ENCODE measurements at regions not wholly inside any gene's neighbourhood (a gene's known extent, or its start where the extent isn't known, plus 50 kb on each side); places are given as distances from the start of the nearest gene placed in this dataset.

DNA sequence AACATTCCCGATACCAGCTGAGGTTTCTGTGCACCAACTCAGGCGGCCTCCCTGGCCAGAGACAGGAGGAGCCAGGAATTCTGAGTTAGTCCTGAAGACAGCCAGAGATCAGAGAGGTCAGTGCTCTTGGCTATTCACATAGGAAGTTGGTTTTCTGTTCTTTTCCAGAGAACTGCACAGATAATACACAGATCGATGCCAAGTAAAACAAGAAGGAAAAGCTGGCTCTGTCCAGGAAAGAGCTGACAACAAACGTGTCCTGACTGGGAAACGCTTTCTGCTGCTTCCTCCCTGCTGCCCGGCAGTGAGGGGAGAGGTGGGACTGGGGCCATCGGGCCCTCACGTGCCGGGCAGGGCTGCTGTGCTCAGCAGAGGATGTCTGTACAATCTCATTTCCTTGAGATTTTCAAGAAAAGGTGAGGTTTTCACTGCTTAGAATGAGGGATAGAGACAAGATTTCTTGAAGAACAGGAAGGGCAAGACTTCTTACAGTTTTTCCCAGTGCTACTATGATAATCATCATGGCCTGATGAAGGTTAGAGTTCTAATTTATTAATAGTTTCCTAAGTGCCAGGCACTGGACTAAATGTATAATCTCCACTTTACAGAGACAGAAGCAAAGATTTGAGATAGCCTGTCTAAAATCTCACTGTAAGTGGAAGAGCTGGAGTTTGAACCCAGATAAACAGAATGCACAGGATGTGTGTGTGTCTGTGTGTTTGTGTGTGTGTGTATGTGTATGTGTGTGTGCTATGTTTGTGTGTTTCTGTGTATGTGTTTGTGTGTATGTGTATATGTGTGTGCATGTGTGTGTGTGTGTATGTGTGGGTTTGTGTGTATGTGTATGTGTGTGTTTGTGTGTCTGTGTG lies 211.0 kb upstream of the RAB4A start:
- ATAC-seq: peak; percentile 28
- peaks cover 73% of the 10 kb centered on the region for H3K4me1 ChIP-seq (ENCODE audit: insufficient read depth, low read length)
- TF ChIP-seq HNF4A (CRISPR knock-in tag; IDR thresholded peaks at IDR 0.05) (peak; percentile 72), BCL6 (CRISPR knock-in tag; IDR thresholded peaks at IDR 0.05) (peak; percentile 62), ZNF598 (CRISPR knock-in tag; IDR thresholded peaks at IDR 0.05; ENCODE audit: borderline replicate concordance) (no peak), ZNF746 (CRISPR knock-in tag; IDR thresholded peaks at IDR 0.05) (no peak), ZNF354B (CRISPR knock-in tag; IDR thresholded peaks at IDR 0.05) (no peak), MAFG (CRISPR knock-in tag; IDR thresholded peaks at IDR 0.05) (no peak), ZNF335 (CRISPR knock-in tag; IDR thresholded peaks at IDR 0.05) (no peak), HNRNPUL1 (IDR thresholded peaks at IDR 0.05; ENCODE audit: low read depth, low read length) (no peak), DPF2 (CRISPR knock-in tag; IDR thresholded peaks at IDR 0.05; ENCODE audit: borderline replicate concordance, low read depth) (peak; percentile 63; the same call in 1 of the 2 replicates), MTF2 (CRISPR knock-in tag; IDR thresholded peaks at IDR 0.05; ENCODE audit: borderline replicate concordance) (no peak), ETV6 (CRISPR knock-in tag; conservative IDR thresholded peaks at IDR 0.05) (no peak), ZNF776 (CRISPR knock-in tag; IDR thresholded peaks at IDR 0.05) (no peak), FIP1L1 (IDR thresholded peaks at IDR 0.05; ENCODE audit: borderline replicate concordance, insufficient read depth, low read depth, low read length) (no peak), ADNP (CRISPR knock-in tag; IDR thresholded peaks at IDR 0.05) (no peak), WIZ (CRISPR knock-in tag; IDR thresholded peaks at IDR 0.05) (no peak), ZIK1 (CRISPR knock-in tag; IDR thresholded peaks at IDR 0.05; ENCODE audit: borderline replicate concordance, low read depth) (no peak), ZNF230 (CRISPR knock-in tag; IDR thresholded peaks at IDR 0.05) (no peak), PCBP1 (IDR thresholded peaks at IDR 0.05; ENCODE audit: borderline replicate concordance, low read depth, low read length) (no peak), ZNF451 (CRISPR knock-in tag; IDR thresholded peaks at IDR 0.05) (no peak), FOXA3 (CRISPR knock-in tag; IDR thresholded peaks at IDR 0.05) (0 out of 2 replicates have a peak, but pooled peaks have one; percentile 25)
- TF ChIP-seq, protein P1, sequence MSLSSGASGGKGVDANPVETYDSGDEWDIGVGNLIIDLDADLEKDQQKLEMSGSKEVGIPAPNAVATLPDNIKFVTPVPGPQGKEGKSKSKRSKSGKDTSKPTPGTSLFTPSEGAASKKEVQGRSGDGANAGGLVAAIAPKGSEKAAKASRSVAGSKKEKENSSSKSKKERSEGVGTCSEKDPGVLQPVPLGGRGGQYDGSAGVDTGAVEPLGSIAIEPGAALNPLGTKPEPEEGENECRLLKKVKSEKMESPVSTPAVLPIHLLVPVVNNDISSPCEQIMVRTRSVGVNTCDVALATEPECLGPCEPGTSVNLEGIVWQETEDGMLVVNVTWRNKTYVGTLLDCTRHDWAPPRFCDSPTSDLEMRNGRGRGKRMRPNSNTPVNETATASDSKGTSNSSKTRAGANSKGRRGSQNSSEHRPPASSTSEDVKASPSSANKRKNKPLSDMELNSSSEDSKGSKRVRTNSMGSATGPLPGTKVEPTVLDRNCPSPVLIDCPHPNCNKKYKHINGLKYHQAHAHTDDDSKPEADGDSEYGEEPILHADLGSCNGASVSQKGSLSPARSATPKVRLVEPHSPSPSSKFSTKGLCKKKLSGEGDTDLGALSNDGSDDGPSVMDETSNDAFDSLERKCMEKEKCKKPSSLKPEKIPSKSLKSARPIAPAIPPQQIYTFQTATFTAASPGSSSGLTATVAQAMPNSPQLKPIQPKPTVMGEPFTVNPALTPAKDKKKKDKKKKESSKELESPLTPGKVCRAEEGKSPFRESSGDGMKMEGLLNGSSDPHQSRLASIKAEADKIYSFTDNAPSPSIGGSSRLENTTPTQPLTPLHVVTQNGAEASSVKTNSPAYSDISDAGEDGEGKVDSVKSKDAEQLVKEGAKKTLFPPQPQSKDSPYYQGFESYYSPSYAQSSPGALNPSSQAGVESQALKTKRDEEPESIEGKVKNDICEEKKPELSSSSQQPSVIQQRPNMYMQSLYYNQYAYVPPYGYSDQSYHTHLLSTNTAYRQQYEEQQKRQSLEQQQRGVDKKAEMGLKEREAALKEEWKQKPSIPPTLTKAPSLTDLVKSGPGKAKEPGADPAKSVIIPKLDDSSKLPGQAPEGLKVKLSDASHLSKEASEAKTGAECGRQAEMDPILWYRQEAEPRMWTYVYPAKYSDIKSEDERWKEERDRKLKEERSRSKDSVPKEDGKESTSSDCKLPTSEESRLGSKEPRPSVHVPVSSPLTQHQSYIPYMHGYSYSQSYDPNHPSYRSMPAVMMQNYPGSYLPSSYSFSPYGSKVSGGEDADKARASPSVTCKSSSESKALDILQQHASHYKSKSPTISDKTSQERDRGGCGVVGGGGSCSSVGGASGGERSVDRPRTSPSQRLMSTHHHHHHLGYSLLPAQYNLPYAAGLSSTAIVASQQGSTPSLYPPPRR (CRISPR knock-in tag; IDR thresholded peaks at IDR 0.05; ENCODE audit: borderline replicate concordance): no peak

More for the DNA sequence above, 211.0 kb upstream of the RAB4A start:
- DNase-seq (ENCODE audit: low spot score): no peak
- no peaks in the 10 kb centered on the region for H4K20me1 ChIP-seq (ENCODE audit: insufficient read depth, low read length)
- peak overlapping the region; percentile 4 for H3K27ac ChIP-seq (ENCODE audit: extremely low read length, insufficient read depth, low read length)
- H3K79me2 ChIP-seq (ENCODE audit: insufficient read depth, low read length): no peaks in the 10 kb centered on the region
- H3K9ac ChIP-seq (ENCODE audit: insufficient read depth, low read depth, low read length): no peak overlapping the region; the same call in 1 of the 2 replicates
- H3K9me3 ChIP-seq (ENCODE audit: low read length): no peaks in the 10 kb centered on the region
- no peaks in the 10 kb centered on the region for H3K27me3 ChIP-seq (ENCODE audit: control insufficient read depth in 1 of 2, insufficient read depth in 2 of 2, low read length in 2 of 2)
- H3K4me3 ChIP-seq (replicated peaks in 1 of 3; ENCODE audit: insufficient read depth in 1 of 3, low read depth in 2 of 3, low read length in 3 of 3): no peak overlapping the region
- BruUV-seq (replicated peaks): no TSS peak
- intact Hi-C loops (cut with micrococcal nuclease; ENCODE audit: unreplicated experiment): loop anchor here (5.0 to 10.0 kb wide), 2 partner anchors 165 to 323 kb away; partner anchors contain the start of gene RHOU
- WGBS (ENCODE audit: low lambda C conversion rate): 27% methylated on average over 9 of the region's 9 CpGs
- ChIA-PET CTCF (ENCODE audit: low intra/inter-chr PET ratio, low total read pairs) (no interaction called here), POLR2A (interaction anchor here (0.9 to 1.4 kb wide), 2 partner anchors 33 to 49 kb away, joined by 3 read pairs; no protein-coding TSS in a partner anchor)
- no peaks in the 10 kb centered on the region for H3K36me3 ChIP-seq (replicated peaks in 1 of 2; ENCODE audit: control insufficient read depth in 1 of 2, insufficient read depth in 2 of 2, low read length in 2 of 2)
- peak overlapping the region; percentile 27; the same call in 1 of the 2 replicates for H3K4me2 ChIP-seq (ENCODE audit: low read depth, low read length)
- peak overlapping the region; percentile 50 for H2AFZ ChIP-seq (ENCODE audit: low read length)
- in situ Hi-C loops (cut with HindIII; ENCODE audit: extremely low pct_ligation_motif_present, low pct_unique_long_range_greater_than_20kb): no loop called here
- FAIRE-seq: peak; percentile 65

Measured in HepG2 (cell line).